SK-N-SH (cell line): ENCODE measurements at regions not wholly inside any gene's neighbourhood (a gene's known extent, or its start where the extent isn't known, plus 50 kb on each side); places are given as distances from the start of the nearest gene placed in this dataset.

ENCODE experiments used
- CTCF ChIA-PET: fragments of 300-600, 350-600 bp; formaldehyde crosslinking; extraction: SDS; loops from one replicate; lab custom pipeline; 2021; lab: Yijun Ruan, JAX
- POLR2A ChIA-PET: fragments of 350-600 bp; sonication (Branson Sonifier 250); formaldehyde crosslinking; extraction: SDS; loops from one replicate; lab custom pipeline; 2020; ENCODE audit warnings: antibody characterized with exemption, inconsistent platforms; lab: Yijun Ruan, JAX
- DNase-seq: peaks from one replicate; pipeline ENCODE4 v3.0.0; 2012
- H2AFZ ChIP-seq: fragments of 200-600 bp; sonication (generic); 2 replicates; pipeline ENCODE4 v1.8.1; 2016; ENCODE audit warnings: antibody characterized with exemption, mild to moderate bottlenecking, low read depth
- H3F3A ChIP-seq: fragments of 200-600 bp; sonication (generic); replicated peaks from 2 replicates; pipeline ENCODE3; 2016; ENCODE audit warnings: antibody characterized with exemption, mild to moderate bottlenecking; ENCODE audit not compliant: insufficient read depth
- H3K27ac ChIP-seq, 2 experiments: fragments of 200-500 bp in 1 of 2; fragments of 200-600 bp in 1 of 2; sonication (Bioruptor generic) in 1 of 2; sonication (generic), shearing (Covaris generic) in 1 of 2; 2 replicates each; pipeline versions ENCODE4 v1.5.1 to v1.6.1; 2014 to 2016; ENCODE audit warnings: low read depth in 2 of 2, inconsistent platforms in 1 of 2, low read length in 1 of 2, mild to moderate bottlenecking in 1 of 2, mixed read lengths in 1 of 2
- H3K27me3 ChIP-seq: fragments of 200-600 bp; sonication (generic), shearing (Covaris generic); 2 replicates; pipeline ENCODE4 v1.6.1; 2016; ENCODE audit warnings: mixed run types; ENCODE audit not compliant: insufficient read depth
- H3K36me3 ChIP-seq, 2 experiments: fragments of 200-500 bp in 1 of 2; fragments of 200-600 bp in 1 of 2; sonication (Bioruptor generic) in 1 of 2; sonication (generic) in 1 of 2; replicated peaks in 1 of 2; 2 replicates each; pipeline versions ENCODE3 to v1.5.1; 2014 to 2016; ENCODE audit warnings: low read length in 1 of 2, mild to moderate bottlenecking in 1 of 2; ENCODE audit not compliant: insufficient read depth in 2 of 2, control insufficient read depth in 1 of 2
- H3K4me1 ChIP-seq, 2 experiments: fragments of 200-500 bp in 1 of 2; fragments of 200-600 bp in 1 of 2; sonication (Bioruptor generic) in 1 of 2; sonication (generic), shearing (Covaris generic) in 1 of 2; 2 replicates each; pipeline versions ENCODE4 v1.5.1 to v1.6.1; 2014 to 2016; ENCODE audit warnings: low read depth in 1 of 2, low read length in 1 of 2, mixed run types in 1 of 2; ENCODE audit not compliant: insufficient read depth in 2 of 2, control insufficient read depth in 1 of 2
- H3K4me2 ChIP-seq: fragments of 200-600 bp; sonication (generic), shearing (Covaris generic); 2 replicates; pipeline ENCODE4 v1.6.1; 2017; ENCODE audit warnings: mixed run types
- H3K4me3 ChIP-seq, 2 experiments: fragments of 200-500 bp in 1 of 2; fragments of 200-600 bp in 1 of 2; sonication (Bioruptor generic) in 1 of 2; sonication (generic), shearing (Covaris generic) in 1 of 2; 2 replicates each; pipeline versions ENCODE4 v1.5.1 to v1.8.1; 2014 to 2016; ENCODE audit warnings: low read depth in 2 of 2, inconsistent platforms in 1 of 2, low read length in 1 of 2, mild to moderate bottlenecking in 1 of 2, mixed read lengths in 1 of 2, moderate library complexity in 1 of 2
- H3K79me2 ChIP-seq: fragments of 200-600 bp; sonication (generic); 2 replicates; pipeline ENCODE4 v1.8.1; 2017; ENCODE audit warnings: mild to moderate bottlenecking; ENCODE audit not compliant: insufficient read depth
- H3K9ac ChIP-seq: fragments of 200-600 bp; sonication (generic); 2 replicates; pipeline ENCODE4 v1.6.1; 2017; ENCODE audit warnings: mixed run types
- H3K9me2 ChIP-seq: fragments of 200-600 bp; sonication (generic); 2 replicates; pipeline ENCODE4 v1.6.1; 2017; ENCODE audit warnings: mixed run types
- H3K9me3 ChIP-seq: fragments of 200-600 bp; sonication (generic); 2 replicates; pipeline ENCODE4 v1.6.1; 2017; ENCODE audit warnings: mixed run types, mild to moderate bottlenecking, moderate library complexity
- H4K20me1 ChIP-seq: fragments of 200-600 bp; sonication (generic); 2 replicates; pipeline ENCODE4 v1.6.1; 2017; ENCODE audit warnings: mild to moderate bottlenecking, mixed run types; ENCODE audit not compliant: insufficient read depth
- CTCF ChIP-seq: fragments of 200-600 bp; sonication (generic); IDR thresholded peaks from 2 replicates; pipeline ENCODE4 v1.6.1; 2017; ENCODE audit warnings: antibody characterized with exemption, mild to moderate bottlenecking, moderate library complexity
- ELF1 ChIP-seq: IDR thresholded peaks from 2 replicates; pipeline ENCODE4 v1.4.0; 2012
- EP300 ChIP-seq, 2 experiments: IDR thresholded peaks; 2 replicates each; pipeline versions ENCODE4 v1.4.0 to v1.6.1; 2012; ENCODE audit warnings: borderline replicate concordance in 1 of 2, low read depth in 1 of 2, low read length in 1 of 2
- EZH2phosphoT487 ChIP-seq: fragments of 200-600 bp; sonication (generic); IDR thresholded peaks from 2 replicates; pipeline ENCODE4 v1.6.1; 2017; ENCODE audit warnings: low read depth, mixed run types, mild to moderate bottlenecking, antibody characterized with exemption, moderate library complexity, borderline replicate concordance
- FOSL2 ChIP-seq: IDR thresholded peaks from 2 replicates; pipeline ENCODE4 v1.4.0; 2012; ENCODE audit warnings: low read depth, mild to moderate bottlenecking, moderate library complexity, borderline replicate concordance
- GABPA ChIP-seq: IDR thresholded peaks from 2 replicates; pipeline ENCODE4 v1.4.0; 2012; ENCODE audit warnings: low read depth, mild to moderate bottlenecking
- GATA2 ChIP-seq: sonication (generic); formaldehyde crosslinking; IDR thresholded peaks from 2 replicates; pipeline ENCODE4 v1.5.0; 2020; ENCODE audit warnings: mild to moderate bottlenecking, missing genetic modification reagents
- IRF3 ChIP-seq: fragments of 150-350 bp; IDR thresholded peaks from 2 replicates; pipeline ENCODE4 v1.6.1; 2016; ENCODE audit warnings: mild to moderate bottlenecking, low read depth, low read length
- MAX ChIP-seq: IDR thresholded peaks from 2 replicates; pipeline ENCODE4 v1.4.0; 2012; ENCODE audit warnings: low read depth
- MEF2A ChIP-seq: IDR thresholded peaks from 2 replicates; pipeline ENCODE4 v1.4.0; 2012; ENCODE audit warnings: low read depth, borderline replicate concordance
- MXI1 ChIP-seq: IDR thresholded peaks from 2 replicates; pipeline ENCODE4 v1.6.1; 2012; ENCODE audit warnings: mild to moderate bottlenecking, low read depth, low read length, improper control_type of control experiment
- NFIC ChIP-seq: IDR thresholded peaks from 2 replicates; pipeline ENCODE4 v1.4.0; 2012; ENCODE audit warnings: borderline replicate concordance
- NRF1 ChIP-seq: IDR thresholded peaks from 2 replicates; pipeline ENCODE4 v1.6.1; 2012; ENCODE audit warnings: low read depth, mild to moderate bottlenecking, low read length
- POLR2AphosphoS5 ChIP-seq: IDR thresholded peaks from 2 replicates; pipeline ENCODE4 v1.6.1; 2012; ENCODE audit warnings: low read depth, low read length
- RAD21 ChIP-seq: IDR thresholded peaks from 2 replicates; pipeline ENCODE4 v1.6.1; 2012; ENCODE audit warnings: mild to moderate bottlenecking, low read length
- RCOR1 ChIP-seq: fragments of 150-350 bp; IDR thresholded peaks from 2 replicates; pipeline ENCODE4 v1.6.1; 2017; ENCODE audit warnings: antibody characterized with exemption, low read length
- SIN3A ChIP-seq: IDR thresholded peaks from 2 replicates; pipeline ENCODE4 v1.6.1; 2012; ENCODE audit warnings: low read depth, mild to moderate bottlenecking, low read length, moderate library complexity, borderline replicate concordance
- TCF12 ChIP-seq: IDR thresholded peaks from 2 replicates; pipeline ENCODE4 v1.4.0; 2012
- YY1 ChIP-seq: IDR thresholded peaks from 2 replicates; pipeline ENCODE4 v1.4.0; 2012; ENCODE audit warnings: low read depth, mild to moderate bottlenecking
- ZBTB33 ChIP-seq: IDR thresholded peaks from 2 replicates; pipeline ENCODE4 v1.4.0; 2012; ENCODE audit warnings: low read depth, borderline replicate concordance
- WGBS: methylation state at CpG from one replicate; pipeline ENCODE4 v1.1.6; 2017; ENCODE audit warnings: low lambda C conversion rate; 5-methylcytosine and 5-hydroxymethylcytosine counted together

GRCh38 chr15:97259943-97260342 lies 700.6 kb upstream of the ARRDC4 start:
- Histone ChIP-seq H3F3A (no peaks in the 10 kb centered on the region), H2AFZ (no peak overlapping the region), H3K9me2 (no peaks in the 10 kb centered on the region), H3K4me3 (no peak overlapping the region), H3K27ac (no peak overlapping the region), H3K9ac (no peak overlapping the region), H3K9me3 (no peaks in the 10 kb centered on the region), H3K79me2 (no peaks in the 10 kb centered on the region), H4K20me1 (no peaks in the 10 kb centered on the region), H3K4me2 (no peak overlapping the region), H3K36me3 (no peaks in the 10 kb centered on the region), H3K27me3 (no peaks in the 10 kb centered on the region), H3K4me1 (no peaks in the 10 kb centered on the region)
- 21% methylated on average over 3 of the region's 3 CpGs for WGBS
- CTCF ChIA-PET = no interaction called here
- no peak for DNase-seq
- TF ChIP-seq MXI1 (no peak), IRF3 (no peak), SIN3A (no peak), NFIC (no peak), CTCF (no peak), ZBTB33 (no peak), TCF12 (no peak), FOSL2 (no peak), YY1 (no peak), RCOR1 (no peak), GATA2 (CRISPR knock-in tag) (no peak), MAX (no peak), EP300 (IDR thresholded peaks at IDR 0.05; ENCODE audit: borderline replicate concordance in 1 of 2, low read depth in 1 of 2, low read length in 1 of 2) (no peak), POLR2AphosphoS5 (no peak), MEF2A (no peak), EZH2phosphoT487 (no peak), ELF1 (no peak), NRF1 (no peak), GABPA (no peak), RAD21 (no peak)
- POLR2A ChIA-PET = no interaction called here
